Spleen (tissue), 11 donors: ENCODE measurements at regions not wholly inside any gene's neighbourhood (a gene's known extent, or its start where the extent isn't known, plus 50 kb on each side); places are given as distances from the start of the nearest gene placed in this dataset.
A peak's percentile ranks its signal among the peaks of the same experiment; 100 is the strongest.

Experiments
- DNase-seq: peaks from one replicate; pipeline ENCODE4 v3.0.0-alpha.2; 2020
- H3K27ac ChIP-seq, 8 donors: fragments of 200-600 bp; sonication (generic) in 7 of 8; 1 replicate in 4 of 8; 2 replicates in 4 of 8; pipeline versions ENCODE4 v1.5.0 to v1.8.0; 2016 to 2021; ENCODE audit warnings: inconsistent platforms in 4 of 8, mild to moderate bottlenecking in 4 of 8, moderate library complexity in 1 of 8
- H3K27me3 ChIP-seq, 7 donors: fragments of 200-600 bp; sonication (generic) in 6 of 7; replicated peaks in 1 of 7; 1 replicate in 4 of 7; 2 replicates in 3 of 7; pipeline versions ENCODE4 v1.5.0 to v1.8.0; 2016 to 2021; ENCODE audit warnings: inconsistent platforms in 3 of 7, mild to moderate bottlenecking in 1 of 7
- H3K36me3 ChIP-seq, 6 donors: fragments of 200-600 bp; sonication (generic) in 5 of 6; 1 replicate in 4 of 6; 2 replicates in 2 of 6; pipeline versions ENCODE4 v1.5.0 to v1.8.0; 2016 to 2021; ENCODE audit warnings: inconsistent platforms in 2 of 6
- H3K4me1 ChIP-seq, 6 donors: fragments of 200-600 bp; sonication (generic) in 5 of 6; 1 replicate in 3 of 6; 2 replicates in 3 of 6; pipeline versions ENCODE4 v1.5.0 to v1.8.0; 2016 to 2021; ENCODE audit warnings: inconsistent platforms in 3 of 6
- H3K4me3 ChIP-seq, 8 donors: fragments of 200-600 bp; sonication (generic) in 7 of 8; 1 replicate in 4 of 8; 2 replicates in 4 of 8; pipeline versions ENCODE4 v1.5.0 to v1.8.0; 2016 to 2021; ENCODE audit warnings: inconsistent platforms in 4 of 8, mild to moderate bottlenecking in 4 of 8, moderate library complexity in 2 of 8
- H3K9me3 ChIP-seq, 8 donors: fragments of 200-600 bp; sonication (generic) in 7 of 8; 1 replicate in 4 of 8; 2 replicates in 4 of 8; pipeline versions ENCODE4 v1.5.0 to v1.8.0; 2016 to 2021; ENCODE audit warnings: inconsistent platforms in 4 of 8
- CTCF ChIP-seq, 11 experiments: fragments of 200-600 bp in 7 of 11; fragments of 450-650 bp in 4 of 11; sonication (generic) in 4 of 11; IDR thresholded peaks in 8 of 11; conservative IDR thresholded peaks in 3 of 11; 1 replicate in 7 of 11; 2 replicates in 4 of 11; pipeline versions ENCODE4 v1.4.0 to v1.8.0; 2016 to 2021; ENCODE audit warnings: antibody characterized with exemption in 11 of 11, inconsistent platforms in 4 of 11, mild to moderate bottlenecking in 1 of 11
- POLR2A ChIP-seq, 3 donors: fragments of 450-650 bp; IDR thresholded peaks; one replicate each; pipeline ENCODE4 v1.5.1; 2017; ENCODE audit warnings: antibody characterized with exemption in 3 of 3, mild to moderate bottlenecking in 1 of 3
- POLR2AphosphoS5 ChIP-seq, 3 donors: sonication (generic); formaldehyde crosslinking; IDR thresholded peaks; one replicate each; pipeline ENCODE4 v1.5.1; 2017; ENCODE audit warnings: antibody characterized with exemption in 3 of 3
- WGBS, 5 donors: extraction: QIAGEN DNeasy Blood & Tissue Kit in 3 of 5; methylation state at CpG; one replicate each; pipeline versions ENCODE4 v1.1.5 to v1.1.7; 2013 to 2018; 5-methylcytosine and 5-hydroxymethylcytosine counted together
- intact Hi-C: fragments of 100-400 bp; cut with DNase I; formaldehyde crosslinking; loops from one replicate; pipeline ENCODE4 v1.15.0; 2023; ENCODE audit warnings: low total_unique reads
- donor health status: healthy with polysubstance abuse.
- donor health status: DM: no; HTN: no; CAD: no; lungs with moderate emphysema.
- donor health status: DM: no; HTN: no; CAD: no.
- donor health status: Bipolar disorder and iron deficiency.
- donor health status: healthy.
- donor health status: DM: no; HTN: no; CAD: no.
- donor health status: DM: yes; HTN: yes; CAD: no.

GRCh38 chr3:30470496-30470895, 135.9 kb upstream of the TGFBR2 start:
- TF ChIP-seq CTCF (IDR thresholded peaks at IDR 0.05 in 8 of 11, conservative IDR thresholded peaks at IDR 0.05 in 3 of 11) (no peak), POLR2A (IDR thresholded peaks at IDR 0.05) (no peak), POLR2AphosphoS5 (IDR thresholded peaks at IDR 0.05) (no peak)
- H3K36me3 ChIP-seq = no peaks in the 10 kb centered on the region
- intact Hi-C loops = no loop called here
- peaks cover 10 to 30% (median 24%) of the 10 kb centered on the region in 6 donors for H3K4me1 ChIP-seq
- H3K4me3 ChIP-seq = no peak overlapping the region
- DNase-seq = no peak
- H3K27ac ChIP-seq = no peak overlapping the region
- H3K27me3 ChIP-seq = no peaks in the 10 kb centered on the region
- WGBS, 5 donors = 64 to 80% (median 65%) methylated on average over 2 of the region's 2 CpGs
- H3K9me3 ChIP-seq = peaks cover 0 to under 1% (median 0%) of the 10 kb centered on the region in 8 donors

GRCh38 chr3:30471066-30471465, 135.3 kb upstream of the TGFBR2 start:
- Histone ChIP-seq H3K4me1 (peaks cover 10 to 34% (median 27%) of the 10 kb centered on the region in 6 donors), H3K4me3 (no peak overlapping the region), H3K9me3 (no peaks in the 10 kb centered on the region), H3K27ac (no peak overlapping the region), H3K27me3 (no peaks in the 10 kb centered on the region), H3K36me3 (no peaks in the 10 kb centered on the region)
- WGBS, 5 donors = 68 to 90% (median 84%) methylated on average over 2 of the region's 2 CpGs
- TF ChIP-seq POLR2A (IDR thresholded peaks at IDR 0.05) = no peak
- TF ChIP-seq CTCF (IDR thresholded peaks at IDR 0.05 in 8 of 11, conservative IDR thresholded peaks at IDR 0.05 in 3 of 11) = no peak
- no peak for TF ChIP-seq POLR2AphosphoS5 (IDR thresholded peaks at IDR 0.05)
- intact Hi-C loops = no loop called here
- DNase-seq = no peak

DNA sequence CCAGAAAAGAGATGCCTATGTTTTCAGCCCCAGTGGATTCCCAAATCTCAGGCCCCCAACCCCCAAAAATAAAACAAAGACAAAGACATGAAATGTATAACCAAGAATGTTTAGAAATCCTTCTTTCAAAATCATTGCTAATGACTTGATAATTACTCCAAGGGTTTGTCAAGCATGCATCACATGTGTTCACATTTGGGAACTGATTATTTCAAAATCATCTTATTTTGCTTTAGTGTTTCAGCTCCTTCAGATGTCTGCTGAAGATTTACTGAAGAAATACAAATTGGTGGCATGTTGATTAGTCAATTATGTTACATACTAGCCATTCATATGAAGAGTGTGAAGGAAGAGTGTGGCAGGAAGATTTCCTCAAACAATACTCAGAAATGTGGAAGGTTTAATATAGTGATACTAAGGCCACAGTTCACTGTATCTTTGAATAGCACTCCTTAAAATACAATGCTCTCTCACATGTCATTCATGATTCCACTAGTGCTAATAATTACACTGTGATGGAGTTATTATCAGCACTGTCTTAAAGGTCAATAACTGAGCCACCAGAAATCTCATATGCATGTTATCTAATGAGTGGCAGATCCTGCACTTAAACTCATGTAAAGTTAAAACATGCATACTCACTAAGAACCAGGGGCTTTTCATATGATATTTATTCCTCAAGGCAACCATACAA, 134.5 kb upstream of the TGFBR2 start:
- no peak overlapping the region for H3K4me3 ChIP-seq
- H3K27ac ChIP-seq = no peak overlapping the region
- TF ChIP-seq POLR2AphosphoS5 (IDR thresholded peaks at IDR 0.05) = no peak
- TF ChIP-seq POLR2A (IDR thresholded peaks at IDR 0.05) = no peak
- no peak for TF ChIP-seq CTCF (IDR thresholded peaks at IDR 0.05 in 8 of 11, conservative IDR thresholded peaks at IDR 0.05 in 3 of 11)
- no peaks in the 10 kb centered on the region for H3K36me3 ChIP-seq
- peaks cover 10 to 40% (median 29%) of the 10 kb centered on the region in 6 donors for H3K4me1 ChIP-seq
- DNase-seq = no peak
- H3K27me3 ChIP-seq = no peaks in the 10 kb centered on the region
- H3K9me3 ChIP-seq = no peaks in the 10 kb centered on the region
- intact Hi-C loops = no loop called here

GRCh38 chr3:30473374-30474051, 132.9 kb upstream of the TGFBR2 start:
- no peak for DNase-seq
- no peak overlapping the region for H3K4me3 ChIP-seq
- WGBS, 5 donors = 84 to 93% (median 87%) methylated on average over 3 of the region's 3 CpGs
- intact Hi-C loops = no loop called here
- H3K27me3 ChIP-seq = no peaks in the 10 kb centered on the region
- TF ChIP-seq POLR2AphosphoS5 (IDR thresholded peaks at IDR 0.05) (peak in 1 of 3 donors; percentile 57), CTCF (IDR thresholded peaks at IDR 0.05 in 8 of 11, conservative IDR thresholded peaks at IDR 0.05 in 3 of 11) (no peak), POLR2A (IDR thresholded peaks at IDR 0.05) (no peak)
- H3K9me3 ChIP-seq = no peaks in the 10 kb centered on the region
- H3K27ac ChIP-seq = peak overlapping the region in 2 of 8 donors; percentile 1 to 5
- H3K36me3 ChIP-seq = no peaks in the 10 kb centered on the region
- peaks cover 16 to 55% (median 45%) of the 10 kb centered on the region in 6 donors for H3K4me1 ChIP-seq
